A673 (cell line): ENCODE measurements at regions not wholly inside any gene's neighbourhood (a gene's known extent, or its start where the extent isn't known, plus 50 kb on each side); places are given as distances from the start of the nearest gene placed in this dataset.

Experiments used
- CTCF ChIP-seq: fragments of 300-800, 200-600 bp; sonication (generic); conservative IDR thresholded peaks from 2 replicates; pipeline ENCODE4 v1.5.1; 2017; ENCODE audit warnings: low read depth, mild to moderate bottlenecking, antibody characterized with exemption, low read length, moderate library complexity, mixed read lengths
- EZH2 ChIP-seq: fragments of 200-600 bp; sonication (generic); IDR thresholded peaks from 2 replicates; pipeline ENCODE4 v1.6.1; 2017; ENCODE audit warnings: borderline replicate concordance, low read depth, mild to moderate bottlenecking, mixed read lengths, antibody characterized with exemption, low read length; ENCODE audit not compliant: poor library complexity, severe bottlenecking

DNA sequence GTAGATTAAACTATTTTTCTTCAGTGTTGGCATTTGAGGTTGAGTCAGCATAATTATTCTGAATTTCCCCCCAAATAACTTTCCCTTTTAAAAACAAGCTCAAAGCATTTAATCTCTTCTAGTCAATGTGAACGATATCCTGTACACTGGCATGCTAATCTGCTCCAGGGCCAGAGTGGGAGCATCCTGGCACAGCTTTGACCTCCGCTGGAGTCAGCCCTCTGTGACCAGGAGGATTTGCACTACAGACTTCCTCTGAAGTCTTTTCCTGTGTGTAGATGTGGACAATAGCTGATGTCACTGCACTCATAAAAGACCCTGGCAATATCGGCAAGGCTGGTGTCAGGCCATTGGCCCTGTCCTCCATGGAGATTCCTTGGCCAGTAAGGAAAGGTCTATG lies 340.2 kb downstream of the CDC14C start:
- TF ChIP-seq CTCF, result no peak
- TF ChIP-seq EZH2, result no peak
